NCI-H82 treated with DMSO at 0.1 percent for 48 hours (cell line): ENCODE measurements at regions not wholly inside any gene's neighbourhood (a gene's known extent, or its start where the extent isn't known, plus 50 kb on each side); places are given as distances from the start of the nearest gene placed in this dataset.

Experiments used
- DNase-seq: peaks from one replicate; lab custom pipeline; 2025; ENCODE audit not compliant: unreplicated experiment; lab: John Stamatoyannopoulos, UW

DNA sequence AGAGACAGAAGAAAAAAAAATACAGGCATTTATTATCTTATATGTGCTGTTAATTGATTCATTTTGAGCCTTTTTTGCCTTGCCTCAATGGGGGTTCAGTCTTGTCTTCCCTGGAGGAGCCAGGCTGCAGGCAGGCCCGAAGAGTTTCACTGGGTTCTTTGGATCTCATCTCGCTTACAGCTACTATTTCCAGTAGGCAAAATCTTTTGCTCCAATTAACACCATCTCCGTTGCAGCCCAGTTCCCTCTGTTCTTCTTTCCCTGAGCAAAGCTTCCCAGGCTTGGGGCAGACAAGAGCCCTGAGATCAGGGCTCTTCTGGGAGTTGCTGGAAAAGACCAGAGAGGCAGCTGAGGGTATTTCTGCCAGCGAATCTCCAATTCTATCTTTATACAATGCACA, 168.8 kb upstream of the CELF4 start:
- DNase-seq = no peak

DNA sequence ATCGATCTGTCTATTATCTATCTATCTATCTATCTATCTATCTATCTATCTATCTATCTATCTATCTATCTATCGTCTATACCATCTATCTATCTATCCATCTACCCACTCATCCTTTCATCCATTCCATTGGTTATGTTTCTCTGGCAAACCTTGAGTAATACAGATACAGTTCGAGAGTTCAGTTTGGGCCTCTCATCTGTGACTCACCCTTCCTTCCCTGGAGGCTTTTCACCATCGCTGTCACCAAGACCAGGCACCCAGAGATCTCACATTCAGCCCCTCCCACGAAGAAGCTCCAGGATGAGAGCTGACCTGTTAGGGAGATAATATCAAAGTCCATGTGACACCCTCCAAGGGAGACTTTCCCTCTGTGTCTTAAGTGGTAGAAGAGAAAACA, 164.1 kb upstream of the CELF4 start:
- no peak for DNase-seq

DNA sequence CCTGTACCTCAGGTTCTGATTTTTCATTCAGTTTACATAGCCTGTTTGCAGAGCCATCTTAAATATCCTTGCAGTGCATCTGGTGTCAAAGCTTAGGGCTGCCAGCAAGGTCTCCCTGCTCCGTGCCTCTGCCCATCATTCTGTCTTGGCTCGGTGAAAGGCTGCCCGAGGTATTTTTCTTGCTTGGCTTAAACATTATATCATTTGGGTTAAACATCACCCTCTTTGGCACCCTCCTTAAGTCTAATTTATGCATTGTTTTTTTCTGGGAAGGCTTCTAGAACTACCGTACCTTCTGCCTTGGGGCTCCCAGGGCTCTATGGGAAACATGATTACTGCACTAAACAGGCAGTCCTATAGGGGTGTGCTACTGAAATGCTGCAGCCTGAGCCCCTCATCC, 158.6 kb upstream of the CELF4 start:
- DNase-seq = no peak

DNA sequence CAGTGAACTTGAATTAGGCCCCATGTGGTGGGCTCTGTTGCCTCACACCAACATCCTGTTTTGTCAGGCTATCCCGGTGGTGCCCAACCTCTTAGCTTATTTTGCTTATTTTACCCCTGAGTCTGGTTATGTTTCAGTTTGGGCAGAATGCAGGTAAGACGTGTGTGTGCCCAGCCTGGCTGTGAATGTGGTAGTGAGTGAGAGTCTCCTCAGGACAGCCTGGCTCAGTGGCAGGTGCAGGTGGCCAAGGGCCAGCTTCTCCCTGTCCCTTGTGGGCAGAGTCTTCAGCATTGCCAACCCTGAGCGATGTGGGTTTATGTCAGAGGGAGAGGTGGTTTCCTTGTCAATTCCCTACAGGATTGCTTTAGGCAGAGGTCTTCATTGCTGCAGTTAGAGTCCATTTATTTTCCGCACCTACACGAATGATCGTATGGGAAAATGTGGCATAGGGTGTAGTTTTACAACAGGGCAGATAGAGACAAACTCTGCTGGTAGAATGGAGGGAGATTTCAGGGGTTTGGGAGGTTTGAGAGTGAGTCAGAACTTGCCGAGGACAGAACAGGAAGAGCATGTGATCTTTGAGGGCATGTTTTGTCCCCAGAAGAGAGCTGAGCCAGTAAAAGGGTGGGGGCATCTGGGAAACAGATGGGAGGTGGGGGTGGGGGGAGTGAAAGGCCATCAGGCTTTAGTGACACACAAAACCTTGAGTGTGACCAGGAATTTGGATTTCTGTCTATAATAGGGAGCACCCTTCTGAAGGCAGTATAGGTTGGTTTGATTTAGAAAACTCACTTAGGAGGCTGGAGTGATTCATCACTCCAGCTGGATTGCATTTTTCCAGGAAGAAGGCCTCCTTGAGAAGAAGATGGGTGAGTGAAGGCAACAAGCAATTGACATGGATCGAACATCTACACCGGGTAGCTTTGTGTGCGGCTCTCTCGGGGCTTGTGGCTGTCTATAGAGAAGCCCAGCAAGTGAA, 156.2 kb upstream of the CELF4 start:
- no peak for DNase-seq

DNA sequence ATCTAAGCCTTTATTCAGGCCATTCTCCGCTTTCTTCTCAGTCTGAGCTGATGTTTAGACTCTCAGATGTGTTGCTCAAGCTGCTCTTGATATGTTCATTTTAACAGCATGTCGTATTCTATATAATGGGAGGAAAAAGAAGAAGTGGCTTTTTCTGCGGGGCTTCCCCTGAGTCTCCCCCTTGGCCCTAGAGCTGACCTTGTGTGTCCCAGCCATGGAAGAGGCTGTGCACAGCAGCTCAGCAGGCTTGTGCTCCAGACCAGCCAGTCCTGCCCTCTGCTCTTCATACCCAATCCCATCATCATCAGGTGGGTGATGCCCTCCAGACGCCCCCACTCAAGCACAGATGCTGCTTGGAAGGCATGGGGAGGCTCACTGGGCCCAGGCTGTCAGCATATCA, 155.1 kb upstream of the CELF4 start:
- DNase-seq = no peak

DNA sequence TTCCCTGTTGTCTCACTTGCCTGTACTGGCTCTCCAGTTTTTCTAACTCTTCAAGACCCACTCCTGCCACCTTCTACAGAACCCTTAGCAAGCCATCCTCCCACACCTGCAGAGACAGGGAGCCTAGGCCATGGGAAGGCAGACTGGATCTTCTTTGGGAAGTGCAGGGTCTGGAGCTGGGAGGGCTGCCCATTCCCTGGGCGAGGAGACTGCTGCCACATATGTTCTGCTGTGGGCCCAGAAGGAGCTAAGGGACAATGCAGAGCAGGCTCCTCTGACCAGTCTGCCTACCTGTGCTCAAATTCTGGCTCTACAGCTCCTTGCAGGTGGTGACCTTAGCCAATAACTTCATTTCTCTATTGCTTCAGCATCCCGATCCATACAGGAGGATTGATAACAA, 152.1 kb upstream of the CELF4 start:
- no peak for DNase-seq

DNA sequence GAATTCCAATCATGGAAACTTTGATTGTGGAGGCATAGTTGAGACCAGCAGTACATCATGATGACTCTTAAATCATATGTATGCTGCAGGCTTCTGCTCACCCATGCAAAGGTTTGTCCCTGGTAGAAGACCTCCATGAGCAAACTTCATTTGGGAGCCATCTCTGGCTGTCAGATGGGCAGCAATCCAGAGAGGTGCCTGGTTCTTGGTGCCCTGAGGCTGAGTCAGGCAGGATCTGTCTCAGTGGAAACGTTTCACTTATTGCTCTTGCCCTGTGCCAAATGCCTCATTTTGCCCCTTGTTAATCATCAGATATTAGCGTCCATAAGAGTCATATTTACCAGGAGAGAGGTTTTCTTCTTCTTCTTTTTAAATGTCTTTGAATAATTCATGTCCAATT, 151.5 kb upstream of the CELF4 start:
- no peak for DNase-seq

DNA sequence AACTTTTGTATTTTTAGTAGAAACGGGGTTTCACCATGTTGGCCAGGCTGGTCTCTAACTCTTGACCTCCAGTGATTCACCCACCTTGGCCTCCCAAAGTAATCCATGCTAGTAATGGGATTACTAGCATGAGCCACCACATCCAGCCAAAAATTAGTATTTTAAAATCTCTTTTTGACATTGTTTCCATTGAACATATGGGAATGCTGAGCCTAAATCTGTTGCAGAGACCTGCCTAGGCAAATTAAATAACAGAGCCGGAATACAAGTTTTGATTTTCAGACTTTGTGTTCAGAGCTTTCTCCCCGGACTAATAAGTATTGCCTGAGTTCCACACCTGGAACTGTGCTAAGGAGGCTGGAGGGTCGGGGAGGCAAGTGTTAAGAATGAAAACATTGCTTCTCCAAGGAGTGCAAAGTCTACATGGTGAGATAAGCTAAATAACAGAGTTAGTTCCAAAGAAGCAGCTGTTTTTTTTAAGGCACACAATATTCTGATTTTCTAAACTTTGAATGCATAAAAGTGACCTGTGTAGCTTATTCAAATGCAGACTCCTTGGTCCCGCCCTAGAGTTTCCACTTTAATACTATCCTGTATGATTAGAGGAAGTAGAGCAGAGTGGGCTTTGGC, 150.6 kb upstream of the CELF4 start:
- no peak for DNase-seq

DNA sequence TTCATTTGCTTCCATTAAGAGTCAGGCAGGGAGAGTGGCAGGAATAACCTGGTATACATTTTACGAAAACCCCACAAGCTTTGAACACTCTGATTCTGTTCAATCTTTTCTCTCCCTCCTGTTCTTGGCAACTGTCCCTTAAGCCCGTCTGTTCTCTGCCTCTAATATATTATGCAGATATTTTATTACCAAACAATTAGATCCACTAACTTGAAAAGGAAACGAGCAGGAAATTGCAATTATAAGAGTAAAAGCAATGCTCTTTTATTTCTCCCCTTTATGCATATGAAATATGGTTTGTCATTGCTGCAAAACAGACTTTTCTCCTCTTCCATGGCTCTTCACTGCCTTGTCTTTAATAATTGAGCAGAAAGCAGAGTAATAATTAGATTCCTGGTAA, 149.1 kb upstream of the CELF4 start:
- DNase-seq = no peak

DNA sequence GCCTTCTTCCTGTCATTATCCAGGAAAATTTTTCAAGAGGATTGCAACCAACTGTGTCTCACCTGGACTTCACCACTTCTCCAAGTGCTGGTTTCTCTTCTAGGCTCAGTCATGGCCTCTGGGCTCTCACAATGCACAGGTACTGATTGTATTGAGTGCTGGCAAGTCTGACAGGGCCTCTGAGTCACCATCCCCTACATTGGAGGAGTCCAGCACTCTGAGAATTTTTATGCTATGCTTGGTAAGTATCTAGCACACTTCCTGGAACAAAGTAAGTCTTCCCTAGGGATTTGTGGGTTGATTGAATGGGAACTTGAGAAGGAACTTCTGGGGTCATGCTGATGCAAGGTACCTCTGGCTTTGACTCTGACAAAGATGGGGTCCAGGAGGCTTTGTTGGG, 147.2 kb upstream of the CELF4 start:
- DNase-seq = no peak

DNA sequence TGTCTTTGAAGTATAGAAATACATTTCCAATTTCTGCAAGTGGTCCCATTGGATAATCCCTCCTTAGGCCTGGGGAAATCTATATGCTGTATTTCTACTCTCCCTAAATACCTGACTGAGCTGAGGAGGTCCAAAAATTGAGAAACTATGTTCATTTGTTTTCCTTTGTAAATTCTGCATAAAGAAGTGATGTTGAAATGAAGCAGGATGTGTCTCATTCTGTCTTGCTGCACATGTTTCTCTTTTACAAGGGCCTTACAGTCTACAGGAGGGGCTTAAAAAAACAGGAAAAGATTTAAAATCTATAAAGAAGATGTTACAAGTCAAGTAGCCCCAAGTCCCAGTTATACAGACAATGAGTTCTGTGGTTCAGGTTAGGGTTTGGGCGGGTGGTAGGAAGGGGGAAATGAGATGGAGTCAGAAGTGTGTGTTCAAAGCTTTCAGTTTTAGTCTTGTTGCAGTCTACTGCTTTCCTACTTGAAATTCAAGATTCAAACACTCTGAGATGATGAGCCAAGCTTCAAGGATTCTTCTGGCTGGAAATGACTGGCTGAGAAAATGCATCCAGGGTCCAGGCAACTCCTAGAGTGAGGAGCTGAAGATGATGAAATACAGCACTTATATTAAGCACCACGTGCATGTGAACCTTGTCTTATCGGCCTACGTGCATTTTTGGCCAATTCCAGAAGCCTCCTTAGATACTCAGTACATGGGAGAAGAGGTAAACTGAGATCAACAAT, 146.3 kb upstream of the CELF4 start:
- no peak for DNase-seq

DNA sequence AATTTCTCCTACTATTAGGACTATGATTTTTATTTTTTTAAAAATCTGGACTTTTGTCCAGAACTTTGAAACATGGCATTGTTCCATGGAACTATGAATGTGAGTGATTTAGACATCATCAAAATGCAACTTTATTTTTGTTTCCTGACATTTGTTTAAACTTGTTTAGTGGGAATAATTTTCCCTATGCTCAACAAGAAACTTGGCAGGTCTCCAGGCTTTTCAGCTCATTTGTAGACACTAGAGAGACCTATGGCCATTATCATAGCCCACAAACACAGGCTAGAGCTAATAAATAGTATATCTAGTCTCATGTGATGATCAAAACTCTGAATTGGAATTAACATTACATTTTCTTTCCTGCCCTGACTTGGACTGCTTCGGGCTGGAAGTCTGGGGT, 145.1 kb upstream of the CELF4 start:
- no peak for DNase-seq

DNA sequence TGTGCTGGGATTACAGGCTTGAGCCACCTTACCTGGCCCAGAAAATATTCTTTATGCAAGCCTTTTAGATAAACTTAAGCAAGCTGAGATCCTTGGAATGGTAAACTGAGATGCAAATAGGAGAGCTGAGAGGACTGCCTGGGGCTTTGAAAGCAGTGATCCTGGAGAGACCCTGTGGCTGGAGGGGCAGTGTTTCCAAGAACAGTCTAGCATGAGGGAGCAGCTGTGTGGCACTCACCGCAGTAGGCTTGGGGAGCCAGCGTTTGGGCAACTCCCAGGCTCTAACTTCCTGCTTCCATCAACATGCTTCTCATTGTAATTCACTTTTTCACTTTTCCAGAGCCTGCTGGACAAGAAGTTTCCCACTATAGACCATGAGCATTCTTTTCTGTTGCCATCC, 144.1 kb upstream of the CELF4 start:
- DNase-seq = no peak

DNA sequence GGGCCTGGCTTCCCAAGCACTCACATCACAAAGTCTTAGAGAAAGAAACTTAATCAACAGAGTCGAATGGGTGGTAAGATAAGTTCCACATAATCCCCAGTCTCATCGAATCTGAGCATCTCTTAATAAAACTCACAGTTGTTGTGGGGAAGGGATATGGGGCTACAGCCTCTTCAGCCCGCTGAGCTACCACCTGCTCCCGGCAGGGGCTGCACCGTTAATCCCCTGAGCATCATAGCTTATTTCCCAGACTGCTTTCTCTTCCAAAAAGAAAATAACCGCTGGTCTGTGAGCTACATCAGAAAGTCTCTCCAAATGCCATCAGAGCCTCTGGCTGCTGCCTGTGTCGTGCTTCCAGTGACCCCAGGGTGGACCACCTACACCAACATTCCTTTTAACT, 139.4 kb upstream of the CELF4 start:
- DNase-seq = no peak

DNA sequence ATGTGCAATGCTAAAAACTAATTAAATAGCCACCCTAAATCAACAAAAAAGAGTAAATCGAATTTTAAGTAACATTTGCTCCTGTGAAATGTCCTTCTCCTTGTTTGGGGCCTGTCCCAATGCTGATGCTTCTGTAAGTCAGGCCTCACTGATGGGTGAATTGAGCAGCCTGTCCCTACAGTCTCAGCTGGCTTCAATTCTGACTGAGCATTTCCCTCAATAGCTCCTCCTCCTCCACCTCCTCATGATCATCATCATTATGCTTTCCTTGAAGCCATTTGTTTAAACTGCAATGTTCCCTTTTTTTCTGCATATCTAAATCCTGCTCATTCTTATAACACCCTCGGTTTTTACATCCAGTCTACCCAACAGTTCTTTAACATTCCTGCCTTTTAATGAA, 137.2 kb upstream of the CELF4 start:
- no peak for DNase-seq

DNA sequence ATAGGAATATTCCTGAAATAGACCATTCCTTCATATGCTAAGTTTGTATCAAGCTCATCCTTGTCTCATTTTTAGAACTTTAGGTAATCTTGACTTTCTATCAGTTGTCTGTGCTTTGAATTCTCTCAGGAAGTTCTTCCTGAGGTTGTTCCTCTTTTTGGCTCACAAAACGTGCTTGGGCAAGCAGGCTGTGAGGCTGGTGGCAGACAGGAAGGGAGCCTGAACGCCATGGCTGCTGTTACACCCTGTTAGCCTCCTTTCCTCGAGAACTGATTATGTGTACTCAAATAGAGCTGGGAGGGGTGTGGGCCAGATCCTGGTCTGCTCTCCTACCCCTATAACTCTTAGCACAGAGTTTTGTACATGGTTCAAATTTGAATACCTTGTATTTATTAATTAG, 136.4 kb upstream of the CELF4 start:
- DNase-seq = no peak

DNA sequence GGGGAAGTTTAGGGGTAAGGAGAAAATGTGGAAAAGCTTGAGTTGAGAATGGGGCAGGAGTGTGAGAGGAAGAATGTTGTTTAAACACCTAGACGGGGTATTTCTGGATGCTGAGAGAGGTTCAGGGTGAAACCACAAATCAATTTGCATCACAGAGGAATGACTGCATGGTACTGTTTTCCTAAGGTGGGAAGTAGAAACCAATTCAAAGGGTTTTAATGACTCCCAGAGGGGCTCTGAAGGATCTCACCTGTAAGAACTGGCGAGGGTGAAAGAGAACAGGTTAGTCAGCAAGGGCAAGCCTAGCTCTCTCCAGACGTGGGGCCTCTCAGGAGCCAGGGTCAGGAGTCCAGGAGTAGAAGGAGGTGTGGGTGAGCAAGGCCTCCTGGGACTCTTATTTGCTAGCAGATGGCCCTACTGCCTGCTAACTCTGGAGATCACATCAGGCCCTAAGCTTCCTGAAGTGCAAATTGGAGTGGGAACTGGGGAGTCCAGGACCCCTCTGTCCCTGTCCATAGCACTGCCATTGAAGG, 133.0 kb upstream of the CELF4 start:
- DNase-seq = no peak

DNA sequence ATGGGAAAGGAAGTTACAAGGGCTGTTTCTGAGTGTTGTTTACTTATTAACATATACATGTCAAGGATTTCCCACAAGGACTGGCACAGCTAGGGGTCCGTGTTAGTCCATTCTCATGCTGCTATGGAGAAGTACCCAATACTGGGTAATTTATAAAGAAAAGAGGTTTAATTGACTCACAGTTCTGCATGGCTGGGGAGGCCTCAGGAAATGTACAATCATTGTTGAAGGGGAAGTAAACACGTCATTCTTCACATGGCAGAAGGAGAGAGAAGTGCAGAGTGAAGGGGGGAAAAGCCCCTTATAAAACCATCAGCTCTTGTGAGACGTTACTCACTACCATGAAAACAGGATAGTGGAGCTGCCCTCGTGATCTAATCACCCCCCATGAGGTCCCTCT, 128.9 kb upstream of the CELF4 start:
- DNase-seq = no peak

DNA sequence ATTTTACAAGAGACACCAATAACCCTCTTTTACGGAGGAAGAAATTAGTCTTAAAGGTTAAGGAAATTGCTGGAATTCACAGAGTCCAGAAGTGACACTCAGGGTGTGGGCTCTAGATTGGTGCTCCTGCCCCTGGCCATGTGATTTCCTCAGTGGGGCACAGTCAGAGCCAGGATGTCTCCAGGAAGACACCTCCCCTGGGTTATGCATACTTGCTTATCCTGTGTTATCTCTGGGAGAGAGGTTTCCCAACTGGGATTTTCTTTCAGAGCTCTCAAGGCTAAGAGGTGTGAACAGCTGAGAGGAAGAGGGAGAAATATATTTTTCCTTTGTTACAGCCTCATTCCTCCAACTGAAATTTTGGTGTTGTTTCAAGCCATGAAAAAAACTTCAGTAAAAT, 125.6 kb upstream of the CELF4 start:
- no peak for DNase-seq

DNA sequence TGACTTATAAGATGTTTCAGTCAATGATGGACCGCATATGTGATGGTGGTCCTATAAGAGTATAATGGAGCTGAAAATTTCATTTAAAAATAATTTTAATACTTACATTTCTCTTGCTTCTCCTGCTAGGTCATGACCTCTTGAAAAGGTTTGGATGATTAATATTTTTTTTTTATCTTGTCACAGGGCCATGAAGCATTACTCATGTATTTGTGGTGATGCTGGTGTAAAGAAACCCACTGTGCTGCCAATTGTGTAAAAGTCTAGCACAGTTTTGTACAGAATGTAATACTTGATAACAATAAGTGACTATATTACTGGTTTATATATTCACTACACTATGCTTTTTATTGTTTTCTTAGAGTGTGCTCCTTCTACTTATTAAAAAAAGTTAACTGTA, 124.2 kb upstream of the CELF4 start:
- DNase-seq = no peak

DNA sequence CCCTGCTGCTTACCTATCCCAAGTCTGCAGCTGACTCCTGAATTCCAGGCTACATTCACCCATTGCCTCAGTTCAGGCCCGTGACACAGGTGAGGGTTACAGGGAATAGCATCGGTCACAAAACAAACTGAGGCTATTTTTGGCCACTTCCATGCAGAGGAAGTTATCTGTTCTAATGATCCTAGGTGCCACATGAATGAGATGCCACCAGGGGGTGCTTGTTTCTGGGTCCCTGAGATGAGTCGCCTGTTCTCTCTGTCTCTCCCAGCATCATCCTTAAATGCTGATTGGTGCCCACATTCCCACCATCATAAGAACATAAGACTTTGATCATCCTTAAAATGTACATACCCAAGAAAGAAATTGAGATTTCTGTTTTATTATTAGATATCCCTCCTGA, 119.0 kb upstream of the CELF4 start:
- no peak for DNase-seq

DNA sequence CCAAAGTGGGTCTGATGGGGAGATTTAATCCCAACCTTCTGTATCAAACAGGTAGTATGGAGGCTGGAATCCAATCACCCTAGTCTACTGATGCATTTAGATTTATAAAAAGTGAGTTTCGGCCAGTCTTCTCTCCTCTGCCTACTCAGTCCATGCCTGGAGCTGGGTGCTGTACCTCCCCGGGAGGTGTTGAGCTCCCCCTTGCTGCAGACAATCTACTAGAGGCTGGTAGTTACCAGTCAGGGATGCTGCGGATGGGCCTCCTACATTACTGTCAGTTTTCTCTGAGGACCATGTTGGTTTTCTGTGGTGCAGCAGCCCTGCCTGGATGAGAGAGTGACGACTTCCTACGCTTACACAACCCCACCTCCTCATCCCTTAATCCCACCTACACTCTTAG, 118.6 kb upstream of the CELF4 start:
- no peak for DNase-seq
